DLD1 (cell line): ENCODE measurements at regions not wholly inside any gene's neighbourhood (a gene's known extent, or its start where the extent isn't known, plus 50 kb on each side); places are given as distances from the start of the nearest gene placed in this dataset.

Experiments used
- in situ Hi-C: cut with HindIII; loops from 2 replicates; pipeline ENCODE4 v1.10.0; 2017; ENCODE audit warnings: low sequenced_read_pairs

DNA sequence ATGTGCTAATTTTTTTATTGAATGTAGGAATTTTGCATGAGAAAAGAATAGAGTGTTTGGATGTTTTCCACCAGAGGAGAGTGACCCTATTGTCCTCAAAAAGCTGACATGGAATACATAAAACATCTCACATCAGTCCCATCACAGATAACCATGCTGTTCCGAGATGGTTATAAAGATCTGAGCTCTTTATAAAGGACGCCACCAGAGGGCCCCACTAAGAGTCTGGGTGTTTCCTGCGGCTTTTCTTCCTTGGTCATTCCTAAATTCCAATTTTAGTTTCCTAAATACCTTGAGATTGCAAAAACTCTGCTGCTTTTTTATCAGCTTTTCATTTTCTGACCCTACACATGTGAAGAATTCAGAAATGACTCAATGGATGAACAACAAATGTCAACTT is 504.5 kb upstream of the FRG1 start:
- in situ Hi-C loops = no loop called here

DNA sequence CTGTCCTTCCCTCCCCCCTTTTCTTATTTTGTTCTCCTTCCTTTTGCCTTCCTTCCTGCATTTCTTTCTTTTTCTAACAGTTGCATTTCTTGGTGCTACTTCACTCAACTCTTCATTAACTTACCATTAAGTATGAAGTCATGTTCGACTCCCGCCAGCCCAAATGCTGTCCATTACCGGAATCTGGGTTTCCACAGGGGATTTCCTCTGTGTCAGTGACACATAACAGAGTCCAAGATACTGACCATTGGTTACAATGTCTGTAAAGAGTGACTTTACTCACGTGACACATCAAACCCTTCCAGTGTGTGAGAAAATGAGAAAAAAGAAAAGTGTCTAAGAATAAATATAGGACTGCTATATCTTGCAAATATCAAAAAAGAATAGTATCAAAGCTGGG is 500.0 kb upstream of the FRG1 start:
- in situ Hi-C loops = no loop called here

DNA sequence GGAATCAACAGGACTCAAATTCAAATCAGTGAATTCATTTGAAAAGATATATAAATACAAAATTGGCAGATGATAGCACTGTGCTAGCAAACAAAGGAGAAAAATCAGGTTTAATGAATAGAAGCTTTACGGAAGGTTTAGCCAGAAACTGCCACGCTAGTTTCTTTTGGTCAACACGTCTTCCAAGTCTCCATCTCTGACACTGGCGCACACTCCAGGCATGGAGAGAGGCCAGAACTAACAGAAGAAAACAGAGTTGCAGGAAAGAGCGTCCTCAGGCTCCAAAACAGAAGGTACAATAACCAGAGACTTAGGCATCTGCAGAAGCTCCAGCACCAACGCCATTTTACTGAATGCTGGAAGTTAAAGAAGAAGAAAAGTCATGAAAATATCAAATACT is 497.3 kb upstream of the FRG1 start:
- in situ Hi-C loops = no loop called here

DNA sequence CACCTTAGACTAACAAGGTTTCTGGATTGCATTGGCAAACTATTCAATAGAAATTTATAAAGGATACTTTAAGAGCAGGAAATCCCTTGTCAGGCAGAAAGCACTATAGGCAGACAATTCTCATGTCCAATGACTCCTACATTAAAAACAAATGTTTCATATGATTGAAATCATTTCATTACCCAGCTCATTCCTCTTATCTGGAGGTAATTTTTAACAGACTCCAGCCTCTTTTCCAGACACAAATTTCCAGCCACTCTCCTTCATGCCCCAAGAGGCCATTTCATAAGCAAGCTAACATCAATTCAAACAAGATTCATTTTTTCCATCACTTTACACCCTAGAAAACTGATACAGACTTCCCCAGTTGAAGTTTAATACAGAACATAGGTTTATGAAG is 495.1 kb upstream of the FRG1 start:
- in situ Hi-C loops = no loop called here

- in situ Hi-C loops = no loop called here
These were observed 476.9 kb upstream of the FRG1 start for GRCh38 chr4:189463734-189464133.

DNA sequence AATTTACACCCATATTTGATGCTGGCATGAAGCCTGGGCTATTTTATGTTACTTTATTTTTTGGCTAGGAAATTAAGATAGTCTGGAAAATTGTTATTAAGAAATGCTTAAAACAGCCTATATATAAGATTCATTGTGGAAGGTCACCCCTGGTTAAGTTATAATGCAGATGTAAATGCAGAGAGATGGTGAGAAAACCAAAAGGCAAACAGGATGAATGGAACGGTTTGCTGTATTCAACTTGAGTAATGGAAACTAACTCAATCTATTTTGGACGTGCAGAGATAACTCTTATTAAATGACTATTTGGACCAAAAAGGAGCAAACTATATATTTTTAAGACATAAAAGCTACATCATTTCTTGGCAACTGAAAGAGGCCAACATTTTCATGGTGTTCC is 446.3 kb upstream of the FRG1 start:
- in situ Hi-C loops = no loop called here

DNA sequence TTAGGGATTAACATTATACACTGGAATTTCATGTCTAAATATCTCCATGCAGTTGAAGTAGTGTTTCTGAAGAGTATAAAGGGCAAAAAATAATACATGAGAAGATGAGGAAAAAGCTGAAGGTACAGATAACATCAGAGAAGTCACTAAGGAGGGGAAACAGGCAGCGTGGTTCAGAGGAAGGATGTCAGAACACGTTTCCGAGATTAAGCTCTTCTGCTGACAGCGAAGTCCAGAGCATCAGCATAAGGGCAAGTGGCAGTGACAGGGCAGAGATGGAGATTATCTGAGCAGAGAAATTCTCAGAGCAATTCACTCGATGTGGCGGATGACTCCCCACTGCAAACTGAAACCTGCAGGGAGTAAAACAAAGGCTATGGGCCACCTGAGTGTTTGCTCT is 443.2 kb upstream of the FRG1 start:
- in situ Hi-C loops = no loop called here

DNA sequence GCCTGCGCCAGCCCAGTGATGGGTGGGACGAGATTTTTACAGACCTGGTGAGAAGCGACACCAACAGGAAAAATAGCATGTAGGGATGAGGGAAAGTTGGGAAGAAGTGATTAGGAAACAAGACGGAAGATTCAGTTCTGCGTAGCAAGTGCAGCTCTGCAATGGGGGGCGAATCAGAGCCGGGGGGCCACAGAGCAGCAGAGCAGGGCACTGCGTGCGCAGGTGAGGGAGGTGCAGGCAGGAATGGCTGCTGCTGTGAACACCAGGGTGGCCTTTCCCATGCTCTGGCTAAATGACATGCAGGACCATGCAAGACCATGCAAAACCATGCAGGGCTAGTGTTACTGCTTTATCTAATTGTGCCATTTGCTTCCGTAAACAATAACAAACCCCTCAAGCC is 442.7 kb upstream of the FRG1 start:
- in situ Hi-C loops = no loop called here

- in situ Hi-C loops = no loop called here
These were observed 442.2 kb upstream of the FRG1 start for GRCh38 chr4:189498457-189498856.

DNA sequence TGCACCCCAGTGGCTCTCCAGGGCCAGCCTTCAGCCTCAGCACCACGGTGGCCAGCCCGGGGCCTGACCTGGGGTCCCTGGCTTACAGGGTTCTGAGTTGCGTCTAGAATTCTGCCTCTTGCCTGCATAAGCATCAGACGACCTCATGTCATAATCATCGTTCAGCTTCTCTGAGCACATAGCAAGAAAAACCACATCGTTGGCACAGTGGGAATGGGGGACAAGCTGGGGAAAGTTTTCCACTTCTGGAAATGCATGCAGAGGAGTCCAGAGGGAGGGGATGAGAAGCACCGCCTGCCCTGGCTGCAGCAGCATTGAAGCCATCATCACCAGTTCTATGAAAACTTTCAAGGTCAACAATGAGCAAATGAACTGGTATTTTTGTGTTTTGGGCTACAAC is 441.0 kb upstream of the FRG1 start:
- in situ Hi-C loops = no loop called here

GRCh38 chr4:189500970-189501369 is 439.7 kb upstream of the FRG1 start:
- in situ Hi-C loops = no loop called here

DNA sequence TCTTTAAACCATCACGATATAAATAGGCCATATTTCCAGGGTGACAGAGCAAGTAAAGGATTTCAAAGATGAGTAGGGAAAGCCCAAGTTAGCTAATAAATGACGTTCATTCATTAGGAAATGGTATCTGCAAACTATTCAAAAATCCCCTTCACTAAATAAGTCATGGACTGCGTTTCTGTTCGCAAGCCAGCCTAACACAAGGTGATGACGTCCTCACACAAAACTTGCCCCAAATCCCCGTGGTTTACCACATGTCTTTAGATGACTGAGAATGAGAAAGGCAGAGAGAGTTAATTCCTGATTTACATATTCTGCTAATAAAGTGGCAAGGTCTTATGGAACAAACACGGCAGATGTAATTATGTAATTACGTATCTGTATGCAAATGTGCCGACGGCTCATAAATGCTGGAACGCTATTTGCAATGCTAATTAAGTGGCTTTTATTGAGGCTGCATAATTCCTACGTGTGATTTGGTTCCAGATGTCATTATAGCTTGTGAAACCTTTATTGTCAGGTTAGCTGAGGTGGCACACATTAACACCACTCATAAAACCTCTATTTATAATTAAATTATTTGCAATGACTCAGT is 437.7 kb upstream of the FRG1 start:
- in situ Hi-C loops = no loop called here

- in situ Hi-C loops = no loop called here
These were observed 436.5 kb upstream of the FRG1 start for GRCh38 chr4:189504220-189504619.

GRCh38 chr4:189505380-189505779 is 435.3 kb upstream of the FRG1 start:
- in situ Hi-C loops = no loop called here

GRCh38 chr4:189506080-189506479 is 434.6 kb upstream of the FRG1 start:
- in situ Hi-C loops = no loop called here

- in situ Hi-C loops = no loop called here
These were observed 433.6 kb upstream of the FRG1 start for GRCh38 chr4:189507060-189507459.

DNA sequence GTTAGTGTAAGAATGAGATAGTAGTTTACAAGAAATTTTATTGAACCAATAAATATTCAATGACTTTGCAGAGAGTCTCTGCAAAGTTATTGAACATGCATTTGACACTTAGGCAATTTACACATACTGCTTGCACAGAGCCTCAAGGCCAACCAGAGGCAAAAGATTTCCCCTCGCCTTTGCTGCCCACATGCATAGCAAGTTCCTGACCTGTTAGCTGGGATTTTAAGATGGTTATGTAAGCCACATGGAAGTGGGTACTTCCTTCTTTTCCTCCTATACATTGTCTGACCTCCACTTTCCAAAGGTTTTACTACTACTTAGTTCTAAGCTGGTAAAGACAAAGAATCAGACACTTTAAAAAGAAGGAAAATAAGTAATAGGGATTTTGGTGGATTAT is 430.1 kb upstream of the FRG1 start:
- in situ Hi-C loops = no loop called here

- in situ Hi-C loops = no loop called here
These were observed 429.1 kb upstream of the FRG1 start for GRCh38 chr4:189511581-189511980.

DNA sequence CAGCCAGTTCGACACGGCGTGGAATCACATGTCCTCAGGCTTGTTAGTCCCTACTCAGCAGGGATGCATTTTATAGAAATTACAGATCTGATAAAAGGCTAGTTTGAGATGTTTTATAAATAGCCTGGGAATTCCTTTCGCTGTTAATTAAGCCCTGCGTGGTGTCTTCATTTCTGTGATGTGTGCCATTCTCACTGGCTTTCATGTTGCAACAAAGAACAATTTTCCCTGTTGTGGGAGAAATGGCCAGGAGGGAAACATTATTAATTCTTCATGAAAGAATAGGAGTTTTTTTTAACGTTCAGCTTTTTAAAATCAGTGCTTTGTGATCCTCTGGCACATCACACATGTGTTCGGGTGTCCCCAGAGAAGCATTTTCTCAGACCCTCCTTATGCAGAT is 427.3 kb upstream of the FRG1 start:
- in situ Hi-C loops = no loop called here

GRCh38 chr4:189514209-189514608 is 426.5 kb upstream of the FRG1 start:
- in situ Hi-C loops = no loop called here

DNA sequence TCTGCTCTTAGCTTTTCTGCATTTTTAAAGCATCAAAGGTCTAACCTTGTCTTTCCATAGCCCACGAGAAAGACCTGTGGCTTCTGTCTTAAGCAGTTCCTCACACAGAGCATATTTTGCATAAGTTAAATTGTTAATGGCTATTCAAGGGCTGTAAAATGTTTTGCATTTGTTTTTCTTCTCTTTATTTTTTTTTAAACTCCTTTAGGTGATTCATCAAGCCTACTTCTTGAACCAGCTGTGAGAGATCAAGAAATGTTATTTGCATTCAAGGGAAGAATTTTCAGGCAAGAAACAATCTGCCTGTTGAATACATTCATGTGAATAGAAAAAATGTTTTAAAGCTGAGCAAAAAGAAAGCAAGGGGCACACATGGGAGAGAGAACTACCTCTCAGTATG is 423.8 kb upstream of the FRG1 start:
- in situ Hi-C loops = no loop called here

DNA sequence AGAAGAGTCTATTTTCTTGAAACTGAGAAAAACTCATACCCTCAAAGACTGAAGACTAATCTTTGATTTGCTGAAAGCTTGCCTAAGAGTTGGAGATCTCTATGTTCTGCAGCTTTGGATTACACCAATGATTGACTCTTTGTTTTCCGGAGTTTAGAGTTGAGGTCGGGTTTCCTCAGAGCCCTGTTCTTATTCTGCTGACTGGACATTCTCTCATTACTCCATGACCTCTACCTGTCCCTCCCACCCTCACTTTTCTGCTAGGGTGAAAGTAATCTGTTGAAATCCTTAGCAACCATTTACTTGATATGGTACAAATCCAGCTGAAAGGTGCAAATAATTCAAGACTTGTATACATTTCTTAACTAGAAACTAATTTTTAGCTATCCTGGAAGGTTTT is 421.5 kb upstream of the FRG1 start:
- in situ Hi-C loops = no loop called here

GRCh38 chr4:189525304-189525703 is 415.4 kb upstream of the FRG1 start:
- in situ Hi-C loops = no loop called here

GRCh38 chr4:189530848-189531247 is 409.8 kb upstream of the FRG1 start:
- in situ Hi-C loops = no loop called here
